SK-N-MC (cell line): ENCODE measurements at regions not wholly inside any gene's neighbourhood (a gene's known extent, or its start where the extent isn't known, plus 50 kb on each side); places are given as distances from the start of the nearest gene placed in this dataset.

Experiments used
- DNase-seq: peaks from one replicate; pipeline ENCODE4 v3.0.0-alpha.2; 2011; ENCODE audit warnings: low read depth, low spot score
- H3K27ac ChIP-seq: fragments of 200-600 bp; sonication (generic); 2 replicates; pipeline ENCODE4 v1.5.1; 2016; ENCODE audit warnings: mixed run types
- H3K36me3 ChIP-seq: fragments of 200-600 bp; sonication (generic); 2 replicates; pipeline ENCODE4 v1.6.1; 2017; ENCODE audit warnings: antibody characterized with exemption, low read length, mixed read lengths; ENCODE audit not compliant: insufficient read depth
- H3K4me3 ChIP-seq: fragments of 200-600 bp; sonication (generic); 2 replicates; pipeline ENCODE4 v1.5.1; 2016
- H3K9ac ChIP-seq: fragments of 200-600 bp; sonication (generic); 2 replicates; pipeline ENCODE4 v1.8.0; 2017; ENCODE audit warnings: mixed run types, mixed read lengths; ENCODE audit not compliant: insufficient read length
- H3K9me3 ChIP-seq: fragments of 200-600 bp; sonication (generic); 2 replicates; pipeline ENCODE4 v1.6.1; 2017; ENCODE audit warnings: low read depth, mild to moderate bottlenecking, antibody characterized with exemption, low read length, moderate library complexity, mixed read lengths
- EZH2 ChIP-seq: fragments of 200-600 bp; sonication (generic); IDR thresholded peaks from one replicate; pipeline ENCODE4 v1.6.1; 2017; ENCODE audit warnings: antibody characterized with exemption
- FOXP2 ChIP-seq: optimal IDR thresholded peaks from 2 replicates; pipeline ENCODE3; 2011; ENCODE audit warnings: mild to moderate bottlenecking, moderate library complexity; ENCODE audit not compliant: insufficient read depth; ENCODE audit errors: extremely low read length, control extremely low read depth
- POLR2AphosphoS5 ChIP-seq: IDR thresholded peaks from 2 replicates; pipeline ENCODE4 v1.6.1; 2012; ENCODE audit warnings: mild to moderate bottlenecking, low read depth, low read length, borderline replicate concordance

- H3K27ac ChIP-seq, result no peak overlapping the region
- no peak overlapping the region for H3K9ac ChIP-seq
- H3K36me3 ChIP-seq, result no peaks in the 10 kb centered on the region
- DNase-seq, result no peak
- no peak overlapping the region for H3K4me3 ChIP-seq
- H3K9me3 ChIP-seq, result no peaks in the 10 kb centered on the region
- no peak for TF ChIP-seq POLR2AphosphoS5
- TF ChIP-seq EZH2, result no peak
- no peak for TF ChIP-seq FOXP2
These were observed 401.6 kb downstream of the FOXG1 start for GRCh38 chr14:29168149-29168548.

DNA sequence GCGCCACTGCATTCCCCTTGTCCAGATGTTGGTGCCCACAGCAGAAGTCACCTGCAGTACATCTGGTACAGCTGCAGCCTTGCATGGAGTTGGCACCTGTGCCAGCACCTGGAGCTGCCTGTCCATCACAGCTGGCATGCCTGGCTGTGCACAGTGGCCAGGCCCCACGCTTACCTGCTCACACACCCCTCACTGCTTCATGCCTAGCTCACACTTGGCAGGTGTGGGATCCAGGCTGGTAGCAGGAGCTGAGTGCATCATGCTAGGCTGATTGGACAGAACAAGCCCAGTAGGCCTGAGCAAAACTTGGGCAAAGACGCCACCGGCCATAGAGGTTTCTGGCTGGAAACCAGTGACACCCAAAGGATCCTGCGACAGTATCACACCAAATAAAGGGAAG lies 402.8 kb downstream of the FOXG1 start:
- no peaks in the 10 kb centered on the region for H3K36me3 ChIP-seq
- H3K9me3 ChIP-seq, result no peaks in the 10 kb centered on the region
- no peak for DNase-seq
- H3K4me3 ChIP-seq, result no peak overlapping the region
- TF ChIP-seq POLR2AphosphoS5 (no peak), FOXP2 (no peak), EZH2 (no peak)
- no peak overlapping the region for H3K9ac ChIP-seq
- H3K27ac ChIP-seq, result no peak overlapping the region

GRCh38 chr14:29175706-29176105 lies 409.1 kb downstream of the FOXG1 start:
- Histone ChIP-seq H3K9ac (no peak overlapping the region), H3K4me3 (no peak overlapping the region), H3K27ac (no peak overlapping the region), H3K9me3 (no peaks in the 10 kb centered on the region), H3K36me3 (no peaks in the 10 kb centered on the region)
- DNase-seq, result no peak
- TF ChIP-seq POLR2AphosphoS5 (no peak), FOXP2 (no peak), EZH2 (no peak)

- Histone ChIP-seq H3K27ac (no peak overlapping the region), H3K9ac (no peak overlapping the region), H3K36me3 (no peaks in the 10 kb centered on the region), H3K4me3 (no peak overlapping the region), H3K9me3 (no peaks in the 10 kb centered on the region)
- DNase-seq, result no peak
- TF ChIP-seq EZH2 (no peak), FOXP2 (no peak), POLR2AphosphoS5 (no peak)
These were observed 410.3 kb downstream of the FOXG1 start for GRCh38 chr14:29176876-29177275.

DNA sequence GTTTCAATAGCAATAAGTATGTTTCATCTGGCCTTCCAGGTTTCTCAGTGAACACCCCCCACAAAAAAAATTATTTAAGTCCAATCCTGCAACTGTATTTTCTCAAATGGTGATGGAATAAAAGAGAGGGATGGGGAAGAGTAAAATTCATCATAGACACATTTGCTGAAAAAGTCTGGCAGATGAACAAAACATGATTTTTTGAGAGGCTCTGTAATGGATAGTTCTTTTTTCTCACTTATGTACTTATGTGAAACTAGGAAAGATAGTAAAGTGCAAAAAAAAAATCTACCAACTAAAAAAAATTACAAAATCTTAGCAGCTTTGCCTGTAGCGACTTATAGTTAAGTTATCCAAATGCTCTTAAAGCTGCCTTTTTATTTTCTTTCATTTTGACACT lies 412.4 kb downstream of the FOXG1 start:
- Histone ChIP-seq H3K9me3 (no peaks in the 10 kb centered on the region), H3K9ac (no peak overlapping the region), H3K36me3 (no peaks in the 10 kb centered on the region), H3K4me3 (no peak overlapping the region), H3K27ac (no peak overlapping the region)
- DNase-seq, result no peak
- no peak for TF ChIP-seq POLR2AphosphoS5
- no peak for TF ChIP-seq EZH2
- TF ChIP-seq FOXP2, result no peak

DNA sequence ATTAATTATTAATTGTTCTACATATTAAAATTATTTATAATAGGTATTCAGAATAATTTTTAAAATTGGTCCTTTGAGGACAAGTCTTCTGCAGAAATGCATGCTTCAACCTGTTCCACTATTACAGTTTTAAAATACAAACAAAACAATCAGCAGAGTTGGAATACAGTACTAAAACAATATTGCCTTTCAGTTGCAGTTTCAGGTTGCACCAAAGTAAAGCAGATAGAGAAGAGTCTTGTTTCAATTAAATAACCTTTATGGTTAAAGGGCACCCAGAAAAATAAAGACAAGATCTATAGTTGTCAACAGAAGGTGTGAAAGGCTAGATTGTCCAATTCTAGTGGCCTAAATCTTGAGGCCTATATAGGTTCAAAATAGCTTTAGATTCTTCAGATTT lies 424.5 kb downstream of the FOXG1 start:
- Histone ChIP-seq H3K9me3 (no peaks in the 10 kb centered on the region), H3K9ac (no peak overlapping the region), H3K4me3 (no peak overlapping the region), H3K27ac (no peak overlapping the region), H3K36me3 (no peaks in the 10 kb centered on the region)
- TF ChIP-seq FOXP2 (no peak), EZH2 (no peak), POLR2AphosphoS5 (no peak)
- DNase-seq, result no peak

DNA sequence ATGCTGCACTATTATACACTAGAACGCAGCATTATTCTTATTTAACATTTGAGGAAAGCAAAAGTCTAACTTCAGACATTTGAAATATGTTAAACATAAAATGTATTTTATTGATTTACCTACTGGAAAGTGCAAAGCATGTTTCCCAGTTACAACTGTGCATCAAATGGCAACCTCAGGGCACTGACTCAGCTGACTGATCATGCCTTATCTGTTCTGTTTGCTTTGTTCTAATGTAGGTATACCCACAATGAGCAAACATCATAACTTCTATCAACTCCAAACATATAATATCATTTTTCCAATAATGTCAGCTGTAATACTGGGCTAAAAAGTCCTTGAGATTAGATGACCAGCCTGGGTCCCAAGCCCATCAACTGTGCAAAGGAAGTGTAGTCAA lies 431.0 kb downstream of the FOXG1 start:
- no peak for DNase-seq
- H3K9ac ChIP-seq, result no peak overlapping the region
- H3K9me3 ChIP-seq, result no peaks in the 10 kb centered on the region
- H3K27ac ChIP-seq, result no peak overlapping the region
- no peak overlapping the region for H3K4me3 ChIP-seq
- TF ChIP-seq FOXP2 (no peak), POLR2AphosphoS5 (no peak), EZH2 (no peak)
- H3K36me3 ChIP-seq, result no peaks in the 10 kb centered on the region

DNA sequence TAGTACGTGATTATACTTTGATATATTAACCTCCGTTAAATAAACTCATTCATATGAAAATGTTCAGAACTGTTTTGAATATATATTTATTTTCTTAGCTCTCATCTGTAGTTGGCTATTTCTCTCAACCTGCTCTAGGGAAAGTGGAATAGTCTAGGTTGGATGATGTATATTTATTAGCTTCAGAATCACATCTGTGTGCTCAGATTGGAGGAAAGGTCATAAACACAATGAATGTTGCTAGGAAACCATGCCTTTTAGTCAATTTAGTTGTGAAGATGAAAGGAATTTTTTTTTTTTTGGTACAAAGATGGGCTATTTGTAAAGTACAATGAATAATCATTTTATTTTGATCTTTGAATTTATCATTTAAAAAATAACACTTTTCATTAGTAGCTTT lies 439.1 kb downstream of the FOXG1 start:
- Histone ChIP-seq H3K9me3 (no peaks in the 10 kb centered on the region), H3K27ac (no peak overlapping the region), H3K36me3 (no peaks in the 10 kb centered on the region), H3K4me3 (no peak overlapping the region), H3K9ac (no peak overlapping the region)
- TF ChIP-seq FOXP2, result no peak
- TF ChIP-seq POLR2AphosphoS5, result no peak
- TF ChIP-seq EZH2, result no peak
- DNase-seq, result no peak

- no peaks in the 10 kb centered on the region for H3K36me3 ChIP-seq
- TF ChIP-seq FOXP2, result no peak
- TF ChIP-seq EZH2, result no peak
- no peak for DNase-seq
These were observed 449.3 kb downstream of the FOXG1 start for GRCh38 chr14:29215853-29216252.

More at GRCh38 chr14:29215853-29216252, 449.3 kb downstream of the FOXG1 start:
- Histone ChIP-seq H3K9ac (no peak overlapping the region), H3K4me3 (no peak overlapping the region), H3K9me3 (no peaks in the 10 kb centered on the region), H3K27ac (no peak overlapping the region)
